ENCODE measurements at regions not wholly inside any gene's neighbourhood (a gene's known extent, or its start where the extent isn't known, plus 50 kb on each side); places are given as distances from the start of the nearest gene placed in this dataset.

GRCh38 chr12:72207486-72208409, 64.4 kb upstream of the TRHDE start (continued):
- no peak for TF ChIP-seq MAFK (IDR thresholded peaks at IDR 0.05; ENCODE audit: low read depth, low read length)

DNA sequence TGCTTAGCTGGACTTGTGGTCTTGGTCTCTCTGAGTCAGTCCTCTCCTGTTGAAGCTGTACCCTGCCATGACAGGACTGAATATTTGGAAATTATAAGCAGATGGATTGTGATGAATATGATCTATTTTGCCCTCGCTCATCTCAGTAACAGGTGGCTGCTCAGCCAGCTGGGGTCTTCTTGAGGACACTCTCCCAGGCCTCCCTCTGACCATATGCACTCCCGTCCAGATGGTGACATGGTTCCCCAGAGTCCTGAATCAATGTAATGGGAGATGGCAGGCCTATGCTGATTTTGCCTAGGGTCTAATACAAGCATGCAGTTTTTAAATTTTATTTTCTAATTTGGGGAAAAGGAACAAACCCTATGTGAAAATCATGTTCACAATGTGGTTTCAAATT, 63.1 kb upstream of the TRHDE start:
- H3K4me1 ChIP-seq (ENCODE audit: control insufficient read depth, insufficient read depth, low read length) = peaks cover 2% of the 10 kb centered on the region; the same call in 1 of the 2 replicates
- no peaks in the 10 kb centered on the region; the same call in 1 of the 2 replicates for H3K9me1 ChIP-seq (ENCODE audit: insufficient read depth, low read length)
- H3K4me2 ChIP-seq (ENCODE audit: low read depth, low read length) = no peak overlapping the region
- BruUV-seq (replicated peaks) = no TSS peak
- no peak overlapping the region for H3K4ac ChIP-seq (ENCODE audit: low read depth, low read length)
- ChIA-PET POLR2A (ENCODE audit: unreplicated experiment) (no interaction called here), CTCF (no interaction called here)
- no peak overlapping the region for H2BK20ac ChIP-seq (ENCODE audit: low read depth, low read length)
- H3K18ac ChIP-seq (ENCODE audit: low read depth, low read length) = no peak overlapping the region
- H2AK5ac ChIP-seq (ENCODE audit: low read depth, low read length) = no peak overlapping the region
- no peak overlapping the region for H3K23ac ChIP-seq (ENCODE audit: low read depth, low read length)
- H4K91ac ChIP-seq (ENCODE audit: insufficient read depth, low read depth, low read length) = no peak overlapping the region
- no peak overlapping the region for H3K56ac ChIP-seq (ENCODE audit: extremely low read depth, insufficient read depth, low read length)
- no peaks in the 10 kb centered on the region for H3K79me1 ChIP-seq (ENCODE audit: low read depth in 1 of 2, low read length in 2 of 2)
- DNase-seq (no peak), ATAC-seq (ENCODE audit: low read depth) (no peak)
- intact Hi-C loops (cut with micrococcal nuclease) (no loop called here), dilution Hi-C loops (cut with HindIII; ENCODE audit: low sequenced_read_pairs, unreplicated experiment) (no loop called here), in situ Hi-C loops (cut with MboI; ENCODE audit: low sequenced_read_pairs) (no loop called here)
- H3K14ac ChIP-seq (replicated peaks; ENCODE audit: low read depth, low read length) = no peak overlapping the region
- H3K36me3 ChIP-seq (ENCODE audit: control insufficient read depth, insufficient read depth, low read length) = no peaks in the 10 kb centered on the region
- no peak overlapping the region for H2AK9ac ChIP-seq (replicated peaks; ENCODE audit: low read depth, low read length, poor library complexity)
- no peaks in the 10 kb centered on the region for H4K20me1 ChIP-seq (ENCODE audit: insufficient read depth, low read length)
- H4K5ac ChIP-seq (ENCODE audit: low read depth, low read length) = no peak overlapping the region
- no peak overlapping the region for H3K4me3 ChIP-seq (ENCODE audit: insufficient read depth, low read depth, low read length)
- H3K9me3 ChIP-seq (ENCODE audit: control insufficient read depth, insufficient read depth, low read length) = no peaks in the 10 kb centered on the region
- H4K8ac ChIP-seq (ENCODE audit: low read depth in 2 of 2, low read length in 2 of 2) = no peak overlapping the region
- no peaks in the 10 kb centered on the region for H3K27me3 ChIP-seq (ENCODE audit: control insufficient read depth, insufficient read depth, low read length)
- H2BK5ac ChIP-seq (ENCODE audit: low read depth, low read length, poor library complexity, severe bottlenecking) = no peak overlapping the region
- H2BK120ac ChIP-seq (ENCODE audit: low read depth, low read length) = no peak overlapping the region
- WGBS, 2 experiments (ENCODE audit: extremely low coverage in 2 of 2, insufficient read length in 1 of 2) = no CpG with 5 or more reads among the region's 2 CpGs
- H2AFZ ChIP-seq (replicated peaks; ENCODE audit: low read length, poor library complexity) = no peak overlapping the region
- TF ChIP-seq FOS (IDR thresholded peaks at IDR 0.05; ENCODE audit: low read depth, low read length) (no peak), ELK1 (IDR thresholded peaks at IDR 0.05; ENCODE audit: borderline replicate concordance, low read depth, low read length) (no peak), MAFK (IDR thresholded peaks at IDR 0.05; ENCODE audit: low read depth, low read length) (no peak), BHLHE40 (IDR thresholded peaks at IDR 0.05; ENCODE audit: low read depth, low read length) (no peak), CEBPB (IDR thresholded peaks at IDR 0.05; ENCODE audit: low read depth, low read length) (no peak), CHD1 (IDR thresholded peaks at IDR 0.05; ENCODE audit: low read depth, low read length) (no peak), USF2 (IDR thresholded peaks at IDR 0.05; ENCODE audit: low read depth, low read length) (no peak)
- no peak overlapping the region for H2BK15ac ChIP-seq (ENCODE audit: low read depth, low read length)
- H3K9ac ChIP-seq (ENCODE audit: low read depth, low read length) = no peak overlapping the region
- no peak overlapping the region for H3K27ac ChIP-seq (ENCODE audit: insufficient read depth, low read length)
